ENCODE measurements at regions not wholly inside any gene's neighbourhood (a gene's known extent, or its start where the extent isn't known, plus 50 kb on each side); places are given as distances from the start of the nearest gene placed in this dataset.

- no peak for TF ChIP-seq EZH2 (IDR thresholded peaks at IDR 0.05; ENCODE audit: insufficient read depth, poor library complexity, severe bottlenecking)
- no peak for TF ChIP-seq EZH2phosphoT487 (IDR thresholded peaks at IDR 0.05; ENCODE audit: insufficient read depth, low read depth)
Observed at GRCh38 chr4:54568184-54568583, 89.6 kb upstream of the KIT start.
